HUES6 (cell line): ENCODE measurements at regions not wholly inside any gene's neighbourhood (a gene's known extent, or its start where the extent isn't known, plus 50 kb on each side); places are given as distances from the start of the nearest gene placed in this dataset.

Source experiments
- H3K27ac ChIP-seq: 2 replicates; pipeline ENCODE4 v1.7.0; 2013; ENCODE audit warnings: low read depth, mild to moderate bottlenecking, low read length, inconsistent platforms
- H3K27me3 ChIP-seq: 2 replicates; pipeline ENCODE4 v1.6.1; 2013; ENCODE audit warnings: low read length; ENCODE audit not compliant: control insufficient read depth, insufficient read depth
- H3K36me3 ChIP-seq: 2 replicates; pipeline ENCODE4 v1.6.1; 2013; ENCODE audit warnings: low read length; ENCODE audit not compliant: control insufficient read depth, insufficient read depth
- H3K4me1 ChIP-seq: 2 replicates; pipeline ENCODE4 v1.6.1; 2013; ENCODE audit warnings: low read length; ENCODE audit not compliant: control insufficient read depth, insufficient read depth
- H3K4me3 ChIP-seq: 2 replicates; pipeline ENCODE4 v1.5.1; 2013; ENCODE audit warnings: low read depth, low read length
- H3K9ac ChIP-seq: one replicate; pipeline ENCODE4 v1.6.1; 2013; ENCODE audit warnings: mild to moderate bottlenecking, low read length
- H3K9me3 ChIP-seq: 2 replicates; pipeline ENCODE4 v1.6.1; 2013; ENCODE audit warnings: low read depth, low read length; ENCODE audit not compliant: control insufficient read depth, insufficient read depth

GRCh38 chr13:74910415-74910814, 571.6 kb downstream of the TBC1D4 start:
- no peak overlapping the region for H3K4me3 ChIP-seq
- no peaks in the 10 kb centered on the region for H3K36me3 ChIP-seq
- no peak overlapping the region for H3K27ac ChIP-seq
- H3K9me3 ChIP-seq: no peaks in the 10 kb centered on the region
- H3K4me1 ChIP-seq: no peaks in the 10 kb centered on the region
- no peak overlapping the region for H3K9ac ChIP-seq
- no peaks in the 10 kb centered on the region for H3K27me3 ChIP-seq

- Histone ChIP-seq H3K4me1 (no peaks in the 10 kb centered on the region), H3K9me3 (no peaks in the 10 kb centered on the region), H3K27me3 (no peaks in the 10 kb centered on the region), H3K4me3 (no peak overlapping the region), H3K9ac (no peak overlapping the region), H3K27ac (no peak overlapping the region), H3K36me3 (no peaks in the 10 kb centered on the region)
These were observed 574.2 kb downstream of the TBC1D4 start for GRCh38 chr13:74907788-74908187.

GRCh38 chr13:74904556-74904955, 577.4 kb downstream of the TBC1D4 start:
- H3K4me3 ChIP-seq: no peak overlapping the region
- H3K9me3 ChIP-seq: no peaks in the 10 kb centered on the region
- H3K36me3 ChIP-seq: no peaks in the 10 kb centered on the region
- no peak overlapping the region for H3K27ac ChIP-seq
- no peaks in the 10 kb centered on the region for H3K4me1 ChIP-seq
- no peaks in the 10 kb centered on the region for H3K27me3 ChIP-seq
- no peak overlapping the region for H3K9ac ChIP-seq

- no peaks in the 10 kb centered on the region for H3K27me3 ChIP-seq
- H3K4me1 ChIP-seq: no peaks in the 10 kb centered on the region
- H3K9ac ChIP-seq: no peak overlapping the region
- H3K36me3 ChIP-seq: no peaks in the 10 kb centered on the region
- H3K27ac ChIP-seq: no peak overlapping the region
- no peak overlapping the region for H3K4me3 ChIP-seq
- no peaks in the 10 kb centered on the region for H3K9me3 ChIP-seq
These were observed 586.8 kb downstream of the TBC1D4 start for GRCh38 chr13:74895042-74895796.

GRCh38 chr13:74892096-74892495, 589.9 kb downstream of the TBC1D4 start:
- Histone ChIP-seq H3K4me3 (no peak overlapping the region), H3K27ac (no peak overlapping the region), H3K4me1 (no peaks in the 10 kb centered on the region), H3K9ac (no peak overlapping the region), H3K9me3 (no peaks in the 10 kb centered on the region), H3K36me3 (no peaks in the 10 kb centered on the region), H3K27me3 (no peaks in the 10 kb centered on the region)

- Histone ChIP-seq H3K9ac (no peak overlapping the region), H3K27ac (no peak overlapping the region), H3K36me3 (no peaks in the 10 kb centered on the region), H3K27me3 (no peaks in the 10 kb centered on the region), H3K9me3 (no peaks in the 10 kb centered on the region), H3K4me1 (no peaks in the 10 kb centered on the region), H3K4me3 (no peak overlapping the region)
These were observed 590.4 kb downstream of the TBC1D4 start for GRCh38 chr13:74891610-74892009.

GRCh38 chr13:74889321-74889720, 592.6 kb downstream of the TBC1D4 start:
- Histone ChIP-seq H3K36me3 (no peaks in the 10 kb centered on the region), H3K9ac (no peak overlapping the region), H3K9me3 (no peaks in the 10 kb centered on the region), H3K27ac (no peak overlapping the region), H3K4me1 (no peaks in the 10 kb centered on the region), H3K4me3 (no peak overlapping the region), H3K27me3 (no peaks in the 10 kb centered on the region)

- H3K9me3 ChIP-seq: no peaks in the 10 kb centered on the region
- H3K27me3 ChIP-seq: no peaks in the 10 kb centered on the region
- no peak overlapping the region for H3K27ac ChIP-seq
- no peaks in the 10 kb centered on the region for H3K36me3 ChIP-seq
- no peaks in the 10 kb centered on the region for H3K4me1 ChIP-seq
- no peak overlapping the region for H3K4me3 ChIP-seq
- H3K9ac ChIP-seq: no peak overlapping the region
These were observed 595.5 kb downstream of the TBC1D4 start for GRCh38 chr13:74886502-74886901.

- Histone ChIP-seq H3K9me3 (no peaks in the 10 kb centered on the region), H3K9ac (no peak overlapping the region), H3K4me1 (no peaks in the 10 kb centered on the region), H3K27me3 (no peaks in the 10 kb centered on the region), H3K27ac (no peak overlapping the region), H3K4me3 (no peak overlapping the region), H3K36me3 (no peaks in the 10 kb centered on the region)
These were observed 598.1 kb downstream of the TBC1D4 start for GRCh38 chr13:74883834-74884233.

GRCh38 chr13:74871369-74872070, 610.4 kb downstream of the TBC1D4 start:
- Histone ChIP-seq H3K36me3 (no peaks in the 10 kb centered on the region), H3K27ac (no peak overlapping the region), H3K9me3 (peaks cover 7% of the 10 kb centered on the region; the same call in 1 of the 2 replicates), H3K4me1 (no peaks in the 10 kb centered on the region), H3K9ac (no peak overlapping the region), H3K4me3 (no peak overlapping the region), H3K27me3 (no peaks in the 10 kb centered on the region)

GRCh38 chr13:74870865-74871264, 611.1 kb downstream of the TBC1D4 start:
- no peak overlapping the region for H3K4me3 ChIP-seq
- peaks cover 7% of the 10 kb centered on the region; the same call in 1 of the 2 replicates for H3K9me3 ChIP-seq
- no peak overlapping the region for H3K27ac ChIP-seq
- H3K4me1 ChIP-seq: no peaks in the 10 kb centered on the region
- H3K27me3 ChIP-seq: no peaks in the 10 kb centered on the region
- H3K36me3 ChIP-seq: no peaks in the 10 kb centered on the region
- H3K9ac ChIP-seq: no peak overlapping the region
